GM19351 (cell line): ENCODE measurements at regions not wholly inside any gene's neighbourhood (a gene's known extent, or its start where the extent isn't known, plus 50 kb on each side); places are given as distances from the start of the nearest gene placed in this dataset.
"Not testable (repeated sequence)": the region's sequence is repeated elsewhere in the genome, so short reads cannot be mapped to it uniquely, and the experiment has no call there.

ENCODE experiments used
- ATAC-seq: cut with Tn5 transposase; IDR thresholded peaks from one replicate; pipeline ENCODE4 v1.9.1; 2021; ENCODE audit warnings: mild to moderate bottlenecking, moderate library complexity; ENCODE audit not compliant: unreplicated experiment

DNA sequence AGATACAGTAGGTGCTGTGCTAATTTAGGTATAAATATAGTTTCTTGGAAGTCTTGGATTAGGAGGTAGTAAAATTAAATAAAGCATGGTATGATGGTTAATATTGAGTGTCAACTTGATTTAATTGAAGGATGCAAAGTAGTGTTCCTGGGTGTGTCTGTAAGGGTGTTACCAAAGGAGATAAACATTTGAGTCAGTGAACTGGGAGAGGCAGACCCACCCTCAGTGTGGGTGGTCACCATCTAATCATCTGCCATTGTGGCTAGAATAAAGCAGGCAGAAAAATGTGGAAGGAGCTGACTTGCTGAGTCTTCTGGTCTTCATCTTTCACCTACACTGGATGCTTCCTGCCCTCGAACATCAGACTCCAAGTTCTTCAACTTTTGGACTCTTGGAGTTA, 153.7 kb upstream of the GK2 start:
- no peak for ATAC-seq

DNA sequence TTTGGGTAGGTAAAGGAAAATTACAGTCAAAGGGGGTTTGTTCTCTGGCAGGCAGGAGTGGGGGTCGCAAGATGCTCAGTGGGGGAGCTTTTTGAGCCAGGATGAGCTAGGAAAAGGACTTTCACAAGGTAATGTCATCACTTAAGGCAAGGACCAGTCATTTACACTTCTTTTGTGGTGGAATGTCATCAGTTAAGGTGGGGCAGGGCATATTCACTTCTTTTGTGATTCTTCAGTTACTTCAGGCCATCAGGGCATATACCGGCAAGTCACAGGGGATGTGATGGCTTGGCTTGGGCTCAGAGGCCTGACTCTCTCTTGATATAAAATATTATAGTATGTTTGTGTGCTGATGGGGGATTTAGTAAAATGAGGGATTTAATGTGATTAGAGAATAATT, 151.4 kb upstream of the GK2 start:
- not testable (repeated sequence) for ATAC-seq

DNA sequence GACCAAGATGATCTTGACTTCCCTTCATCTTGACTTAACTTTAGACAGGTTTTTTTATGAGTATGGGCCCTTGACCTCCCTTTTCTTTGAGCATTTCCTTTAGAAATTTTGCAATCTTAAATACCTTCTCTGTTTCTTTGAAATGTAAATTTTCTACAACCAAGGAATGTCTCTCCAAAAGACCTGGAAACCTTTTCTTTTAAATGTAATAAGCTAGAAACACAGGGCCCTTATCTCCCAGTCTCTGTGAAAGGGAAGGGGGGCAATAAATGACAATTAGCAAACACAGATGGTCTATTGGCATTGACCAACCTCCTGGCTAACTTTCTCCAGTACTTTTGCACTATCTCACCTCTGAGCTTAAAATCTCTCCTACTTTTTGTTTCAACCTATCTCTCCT, 144.3 kb upstream of the GK2 start:
- ATAC-seq, result no peak

DNA sequence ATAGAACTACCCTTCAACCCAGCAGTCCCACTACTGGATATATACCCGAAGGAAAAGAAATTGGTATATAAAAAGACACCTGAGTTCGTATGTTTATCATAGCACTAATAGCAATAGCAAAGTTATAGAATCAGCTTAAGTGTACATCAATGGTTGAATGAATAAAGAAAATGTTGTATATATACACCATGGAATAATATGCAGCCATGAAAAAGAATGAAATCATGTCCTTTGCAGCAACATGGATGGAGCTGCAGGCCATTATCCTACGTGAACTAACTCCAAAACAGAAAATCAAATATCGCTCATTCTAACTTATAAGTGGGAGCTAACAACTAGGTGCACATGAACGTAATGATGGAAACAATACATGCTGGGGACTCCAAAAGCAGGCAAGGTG, 143.5 kb upstream of the GK2 start:
- ATAC-seq, result no peak

DNA sequence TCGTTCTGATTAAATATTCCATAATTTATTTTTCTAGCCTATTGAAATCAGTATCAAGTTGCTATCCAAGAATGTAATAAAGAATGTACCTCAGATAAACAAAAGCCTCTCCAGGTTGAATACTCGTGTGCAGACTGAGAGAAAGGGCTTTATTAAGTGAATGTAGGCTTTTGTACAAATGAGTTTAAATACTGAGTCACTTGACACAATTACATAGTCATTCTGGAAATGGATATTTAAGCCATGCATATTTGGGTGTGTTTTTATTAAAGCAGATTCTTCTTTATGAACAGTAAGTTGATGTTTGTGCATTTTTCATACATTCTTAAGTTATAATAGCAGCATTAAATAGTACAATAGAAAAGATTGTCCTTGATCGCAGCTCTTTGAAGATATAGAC, 139.8 kb upstream of the GK2 start:
- no peak for ATAC-seq

DNA sequence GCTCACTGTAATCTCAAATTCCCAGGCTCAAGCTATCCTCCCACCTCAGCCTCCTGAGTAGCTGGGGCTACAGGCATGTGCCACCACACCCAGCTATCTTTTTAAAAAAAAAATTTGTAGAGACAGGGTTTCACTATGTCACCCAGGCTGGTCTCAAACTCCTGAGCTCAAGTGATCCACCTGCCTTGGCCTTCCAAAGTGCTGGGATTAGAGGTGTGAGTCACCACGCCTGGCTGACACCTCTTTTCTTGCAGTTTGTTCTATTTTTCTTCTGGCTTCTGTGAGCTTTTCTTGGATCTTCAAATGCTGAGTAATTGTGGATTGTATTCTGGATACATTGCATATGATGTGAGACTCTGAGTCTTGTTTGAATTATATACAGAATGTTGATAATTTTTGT, 137.3 kb upstream of the GK2 start:
- ATAC-seq, result not testable (repeated sequence)

DNA sequence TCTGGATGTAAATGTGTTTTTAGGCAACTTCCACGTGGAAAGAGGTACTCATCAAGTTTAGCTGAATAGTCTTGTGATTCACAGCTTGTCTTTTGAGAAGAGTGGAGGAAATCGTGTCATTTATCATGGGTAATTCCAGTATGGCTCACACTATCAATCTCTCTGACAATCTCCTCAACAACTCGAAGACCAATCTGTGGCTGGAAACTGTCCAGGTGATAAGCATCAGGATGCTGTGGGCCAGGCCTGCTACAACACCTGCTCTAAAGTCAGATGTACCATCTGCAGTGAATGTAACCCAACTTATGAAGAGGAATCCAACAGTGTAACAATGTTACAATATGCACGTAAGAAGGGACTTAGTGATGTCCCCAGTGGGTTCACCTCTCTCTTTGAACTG, 132.1 kb upstream of the GK2 start:
- no peak for ATAC-seq

DNA sequence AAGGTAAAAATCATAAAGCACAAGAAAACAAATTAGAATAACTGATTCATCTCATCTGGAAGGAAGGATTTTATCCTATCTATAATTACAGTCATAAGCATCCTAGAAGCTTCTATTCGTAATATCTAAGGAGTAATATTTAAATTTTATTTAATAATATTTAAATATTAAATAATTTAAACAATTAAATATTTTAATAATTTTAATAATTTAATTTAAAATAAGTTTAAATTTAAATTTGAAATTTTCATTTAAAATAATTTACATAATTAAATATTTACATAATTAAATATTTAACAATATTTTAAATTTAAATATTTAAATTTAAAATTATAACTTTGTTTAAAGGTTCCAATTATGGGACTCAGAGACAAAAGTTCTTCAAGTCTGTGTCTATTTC, 127.5 kb upstream of the GK2 start:
- ATAC-seq, result no peak

DNA sequence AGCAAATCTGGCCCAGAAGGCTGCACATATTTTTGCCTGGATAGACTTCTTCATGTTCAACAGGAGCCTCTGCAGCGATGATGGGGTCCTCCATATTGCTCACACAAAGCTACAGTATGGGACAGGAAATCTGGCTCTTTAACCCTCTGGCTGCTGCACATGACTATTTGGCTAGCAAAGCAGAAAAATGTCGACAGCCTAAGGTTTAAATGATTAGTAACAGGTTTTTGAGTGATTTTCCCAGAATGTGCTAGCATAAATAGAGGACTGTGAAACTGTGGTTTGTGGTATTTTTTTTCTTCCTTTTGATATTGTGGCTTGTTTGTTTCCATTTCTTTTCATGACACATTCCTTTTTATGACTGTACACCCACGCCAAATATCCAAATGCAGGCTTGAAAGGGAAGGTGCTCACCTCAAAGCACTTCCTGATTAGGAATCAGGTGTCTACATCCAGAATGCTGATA, 120.2 kb upstream of the GK2 start:
- no peak for ATAC-seq

DNA sequence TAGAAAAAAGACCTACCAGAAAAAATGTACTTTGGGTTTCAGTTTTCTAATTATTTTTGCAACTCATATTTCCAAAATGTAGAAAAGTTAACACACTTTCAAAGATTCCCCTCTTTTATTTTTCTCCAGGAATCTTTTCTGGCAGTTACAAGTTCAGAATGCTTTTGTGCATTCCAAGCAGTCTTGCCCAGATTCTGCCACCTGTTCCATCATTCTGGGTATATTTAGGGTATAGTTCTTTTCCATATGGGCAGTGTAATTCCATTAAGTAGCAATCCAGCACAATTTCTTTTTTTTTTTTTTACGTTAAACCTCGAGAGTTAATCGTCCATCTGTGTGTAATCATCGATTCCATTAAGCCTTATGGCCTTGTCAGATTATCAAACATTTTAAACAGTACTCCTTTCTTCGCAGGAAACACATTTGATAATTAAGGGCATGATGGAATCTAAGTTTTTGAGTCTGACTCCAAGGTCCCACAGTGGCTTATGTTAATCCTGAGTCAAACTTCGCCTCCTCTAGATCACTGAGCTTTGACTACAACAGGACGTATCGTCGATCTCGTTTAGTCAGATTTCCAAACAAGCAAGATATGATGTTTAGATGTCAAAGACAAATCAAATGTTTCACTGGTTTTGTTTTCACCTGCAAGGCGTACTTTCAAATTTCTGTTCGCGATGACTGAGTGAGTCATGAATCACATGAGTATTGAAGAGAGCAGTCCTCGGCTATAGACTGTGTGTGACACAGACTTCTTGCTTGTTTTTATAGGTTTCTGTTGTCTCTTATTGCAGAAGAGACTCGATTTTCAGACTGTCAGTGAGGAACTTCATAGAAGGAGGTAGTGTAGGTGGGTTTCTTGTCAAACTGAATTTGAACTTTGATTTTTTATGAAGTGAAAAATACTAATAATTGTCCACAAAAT, 118.9 kb upstream of the GK2 start:
- no peak for ATAC-seq

DNA sequence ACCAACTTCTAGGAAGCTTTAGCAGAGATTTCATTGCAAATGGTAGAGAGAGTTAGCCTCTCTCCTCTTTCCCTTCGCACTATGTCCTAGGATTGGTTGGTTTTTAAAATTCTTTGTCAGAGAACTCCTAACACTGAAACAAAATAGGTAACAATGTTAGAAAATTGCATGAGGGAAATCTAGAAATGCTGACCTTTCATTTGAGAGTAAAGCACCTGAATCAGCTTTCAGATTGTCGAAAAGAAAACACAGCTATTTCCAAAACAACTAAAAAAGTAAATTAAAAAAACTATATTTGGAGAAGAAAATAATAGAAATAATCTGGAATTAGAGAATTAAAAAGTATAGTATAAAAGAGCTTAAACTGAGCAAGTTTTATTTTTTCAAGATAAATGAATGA, 108.1 kb upstream of the GK2 start:
- ATAC-seq, result no peak

DNA sequence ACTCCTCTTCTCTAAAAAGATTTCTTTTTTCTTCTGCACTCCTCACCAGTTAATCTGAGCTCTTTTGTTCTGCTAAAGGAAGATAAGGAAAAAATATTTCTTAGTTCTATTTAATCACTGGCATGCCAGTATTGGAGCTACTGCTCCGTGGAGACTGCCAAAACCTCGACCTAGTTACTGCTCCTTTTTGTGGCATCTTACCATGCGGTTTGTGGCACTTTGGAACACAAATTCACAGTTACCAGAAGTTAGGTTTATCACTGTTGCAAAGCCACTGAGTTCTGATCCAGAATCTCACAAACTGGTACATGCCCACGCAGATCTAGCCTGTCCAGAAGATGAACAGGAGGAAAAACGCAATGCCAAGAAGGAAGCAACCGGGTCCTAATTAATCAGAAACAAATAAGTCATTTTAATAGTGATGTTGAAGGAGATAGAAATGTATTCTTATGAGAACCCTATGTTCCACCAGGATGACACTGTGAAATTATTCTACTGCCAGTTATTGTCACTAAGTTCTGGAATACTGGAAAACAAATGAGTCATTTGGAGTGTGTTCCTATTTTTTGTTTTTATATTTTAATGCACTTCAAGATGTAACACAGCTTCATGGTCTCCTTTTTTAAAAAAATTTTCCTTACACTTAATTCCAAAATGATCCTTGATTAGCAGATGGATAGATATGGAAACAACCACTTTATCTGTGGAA, 106.7 kb upstream of the GK2 start:
- ATAC-seq, result no peak

DNA sequence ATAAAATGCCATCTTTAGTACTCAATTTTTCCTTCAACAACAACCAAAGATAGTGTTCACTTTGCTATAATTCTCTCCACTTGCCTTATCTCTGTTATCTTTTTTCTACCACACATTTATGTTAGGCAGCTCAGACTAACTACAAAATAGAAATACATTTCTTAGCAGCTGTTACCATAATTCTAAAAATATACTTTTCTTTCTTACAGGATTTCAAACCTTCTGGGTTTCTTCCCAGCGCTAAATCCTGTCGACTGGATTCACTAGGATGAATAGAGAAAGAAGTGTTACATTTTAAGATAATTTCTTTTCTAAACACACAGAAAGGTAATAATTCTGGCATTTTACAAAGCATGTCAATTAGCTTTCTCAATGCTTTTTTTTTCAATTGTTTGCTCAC, 105.5 kb upstream of the GK2 start:
- no peak for ATAC-seq

DNA sequence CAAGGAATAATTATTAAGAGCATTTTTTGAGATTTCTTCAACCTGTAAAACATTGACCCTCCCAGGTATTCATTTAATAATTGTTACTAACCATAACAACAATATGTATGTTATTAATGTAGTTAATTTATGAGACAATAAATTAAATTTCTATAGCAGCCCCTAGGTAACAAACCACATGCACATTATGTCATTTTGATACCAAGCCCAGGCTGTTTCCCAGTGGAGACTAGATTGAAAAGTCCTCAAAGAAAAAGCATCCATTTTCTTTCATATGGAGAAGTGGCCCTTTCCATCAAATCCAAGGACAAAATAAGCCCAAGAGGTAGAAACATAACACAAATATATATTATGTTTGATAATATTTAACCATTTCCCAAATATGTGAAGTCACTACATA, 104.3 kb upstream of the GK2 start:
- no peak for ATAC-seq

DNA sequence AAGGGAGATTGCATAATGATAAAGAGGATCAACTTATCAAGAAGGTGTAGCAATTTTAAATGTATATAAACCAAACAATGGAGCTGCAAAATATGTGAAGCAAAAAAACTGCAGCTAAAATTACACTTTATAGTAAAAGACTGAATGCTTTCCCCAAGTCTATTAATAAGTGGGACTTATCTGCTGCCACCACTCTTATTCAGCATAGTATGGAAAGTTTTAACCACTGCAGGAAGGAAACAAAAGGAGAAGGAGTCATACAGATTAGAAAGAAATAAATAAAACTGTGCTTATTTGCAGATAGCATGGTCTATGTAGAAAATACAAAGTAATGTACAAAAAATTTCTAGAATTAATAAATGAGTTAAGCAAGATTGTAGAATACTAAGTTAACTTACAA, 94.1 kb upstream of the GK2 start:
- no peak for ATAC-seq

DNA sequence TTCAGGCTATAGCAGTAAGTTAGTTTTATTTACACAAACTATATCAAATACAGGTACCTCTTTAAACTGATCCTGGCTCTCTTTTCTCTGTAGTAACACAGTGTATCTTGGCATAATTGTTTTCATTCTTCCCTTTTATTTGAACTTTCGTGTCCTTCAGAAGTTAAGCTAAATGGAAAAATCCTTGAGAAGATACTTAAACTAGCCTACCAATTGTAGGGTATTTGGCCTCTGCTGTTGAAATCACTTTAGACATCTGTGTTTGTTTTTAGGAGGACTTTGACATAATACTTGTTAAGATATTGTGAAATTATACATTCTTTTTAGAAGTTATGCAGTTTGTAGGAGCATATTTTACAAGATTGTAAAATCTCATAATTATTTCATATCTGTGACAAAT, 90.3 kb upstream of the GK2 start:
- no peak for ATAC-seq

DNA sequence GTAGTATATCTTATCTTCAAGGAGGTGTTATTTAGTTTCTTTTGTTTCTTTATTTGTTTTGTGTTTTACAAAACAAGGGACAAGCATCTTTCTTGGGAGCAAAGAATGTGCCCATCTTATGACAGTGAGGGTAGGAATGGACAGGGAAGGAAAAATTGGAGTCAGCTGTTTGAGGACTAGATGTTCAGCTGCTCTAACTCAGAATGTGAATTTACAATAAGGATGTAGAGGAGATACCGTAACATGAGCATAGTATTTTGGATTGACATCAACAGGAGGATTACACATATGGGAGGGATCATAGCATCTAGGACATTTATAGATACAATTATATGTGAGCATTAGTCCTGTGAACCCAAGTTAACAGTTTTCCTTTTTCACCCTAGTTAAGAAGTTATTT, 89.0 kb upstream of the GK2 start:
- no peak for ATAC-seq

DNA sequence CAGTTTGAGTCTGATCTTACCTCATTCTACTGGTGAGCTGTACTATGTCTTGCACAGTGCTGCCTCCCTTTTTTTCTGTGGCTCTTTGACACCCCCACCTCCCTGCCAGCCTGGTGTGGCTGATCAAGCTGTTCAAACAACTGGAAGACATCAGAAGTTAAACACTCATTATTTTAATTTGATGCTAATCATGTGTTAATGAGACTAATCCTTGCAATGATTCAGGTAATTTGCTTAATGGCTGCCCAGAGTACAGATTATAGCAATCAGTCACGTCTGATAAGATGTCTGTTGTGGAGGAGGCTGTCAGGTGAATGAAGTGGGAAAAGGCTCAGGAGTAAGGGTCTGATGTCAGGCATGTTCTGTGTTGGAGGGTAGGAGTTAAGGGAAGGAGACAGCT, 87.4 kb upstream of the GK2 start:
- ATAC-seq, result no peak

DNA sequence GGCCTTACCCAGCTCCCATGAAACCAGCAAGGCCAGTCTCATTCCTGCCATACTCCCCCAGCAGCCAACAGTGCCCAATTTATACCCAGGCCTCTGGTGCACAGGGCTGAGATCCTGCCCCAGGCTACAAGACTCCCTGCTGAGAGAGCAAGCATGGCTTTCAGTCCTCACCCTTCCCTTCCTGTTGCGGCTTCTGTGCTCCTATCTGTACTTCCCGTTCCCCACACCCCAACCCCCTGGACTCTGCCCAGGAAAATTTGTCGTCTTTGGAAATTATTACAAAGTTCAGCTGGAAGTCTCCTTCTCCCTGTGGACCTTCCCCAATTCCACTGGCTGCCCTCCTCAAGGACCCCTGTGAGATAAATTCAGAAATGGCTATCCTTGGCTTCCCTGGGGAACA, 84.1 kb upstream of the GK2 start:
- ATAC-seq, result no peak

DNA sequence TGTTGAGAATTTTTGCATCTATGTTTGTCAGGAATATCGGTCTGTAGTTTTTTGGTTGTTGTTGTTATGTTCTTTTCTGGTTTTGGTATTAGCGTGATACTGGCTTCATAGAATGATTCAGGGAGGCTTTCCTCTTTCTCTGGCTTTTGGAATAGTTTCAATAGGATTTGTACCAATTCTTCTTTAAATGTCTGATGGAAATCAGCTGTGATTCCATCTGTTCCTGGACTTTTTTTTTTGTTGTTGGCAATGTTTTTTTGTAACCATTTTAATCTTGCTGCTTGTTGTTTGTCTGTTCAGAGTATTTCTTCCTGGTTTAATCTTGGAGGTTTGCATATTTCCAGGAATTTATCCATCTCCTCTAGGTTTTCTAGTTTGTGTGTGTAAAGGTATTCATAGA, 81.5 kb upstream of the GK2 start:
- no peak for ATAC-seq

DNA sequence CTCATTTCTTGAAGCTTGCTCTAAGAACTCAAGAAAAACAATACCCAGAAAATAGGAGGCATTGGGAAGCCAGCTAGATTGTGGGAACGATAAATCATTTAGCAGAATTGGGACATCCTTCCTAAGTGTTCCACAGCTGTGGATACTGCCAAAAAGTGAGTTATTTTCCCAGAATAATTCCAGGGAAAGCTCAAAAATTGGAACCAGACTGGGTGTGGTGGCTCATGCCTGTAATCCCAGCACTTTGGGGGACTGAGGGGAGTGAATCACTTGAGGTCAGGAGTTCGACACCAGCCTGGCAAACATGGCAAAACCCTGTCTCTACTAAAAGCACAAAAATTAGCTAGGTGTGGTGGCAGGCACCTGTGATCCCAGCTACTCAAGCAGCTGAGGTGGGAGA, 68.2 kb upstream of the GK2 start:
- no peak for ATAC-seq

DNA sequence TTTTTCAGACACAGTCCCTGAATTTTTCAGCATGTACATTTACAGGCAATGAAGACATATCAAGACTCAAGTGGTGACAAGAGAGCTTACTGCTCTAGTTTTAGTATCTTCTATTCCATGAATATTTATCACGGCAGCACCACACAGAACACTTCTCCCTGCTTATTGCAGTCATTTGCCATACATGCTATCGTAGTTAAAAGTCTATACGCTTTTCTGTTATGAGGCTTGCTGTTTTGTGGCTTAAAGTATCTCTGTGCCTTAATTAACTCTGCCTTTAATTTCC, 65.4 kb upstream of the GK2 start:
- ATAC-seq, result no peak
